Astrocyte (in vitro differentiated cells and primary cell): ENCODE measurements at regions not wholly inside any gene's neighbourhood (a gene's known extent, or its start where the extent isn't known, plus 50 kb on each side); places are given as distances from the start of the nearest gene placed in this dataset.

ENCODE experiments used
- DNase-seq: peaks from one replicate; pipeline ENCODE4 v3.0.0-alpha.2; 2010; ENCODE audit warnings: low read depth
- FAIRE-seq: peaks from 2 replicates; lab custom pipeline; 2011; peaks lifted over from hg19 to GRCh38; lab: Jason Lieb, UNC
- H2AFZ ChIP-seq: 2 replicates; pipeline ENCODE4 v1.6.0; 2012; ENCODE audit warnings: low read depth, low read length, inconsistent platforms
- H3K27ac ChIP-seq: 2 replicates; pipeline ENCODE4 v1.5.1; 2011; ENCODE audit warnings: low read depth, low read length, inconsistent platforms
- H3K27me3 ChIP-seq: 2 replicates; pipeline ENCODE4 v1.6.0; 2011; ENCODE audit warnings: low read length, inconsistent platforms; ENCODE audit not compliant: insufficient read depth
- H3K36me3 ChIP-seq: 2 replicates; pipeline ENCODE4 v1.5.1; 2011; ENCODE audit warnings: low read length, inconsistent platforms; ENCODE audit not compliant: insufficient read depth
- H3K4me1 ChIP-seq: 2 replicates; pipeline ENCODE4 v1.5.1; 2011; ENCODE audit warnings: low read length, inconsistent platforms; ENCODE audit not compliant: insufficient read depth
- H3K4me2 ChIP-seq: 2 replicates; pipeline ENCODE4 v1.6.0; 2012; ENCODE audit warnings: low read length, inconsistent platforms
- H3K4me3 ChIP-seq: 2 replicates; pipeline ENCODE4 v1.5.1; 2011; ENCODE audit warnings: low read depth, mild to moderate bottlenecking, low read length, inconsistent platforms; ENCODE audit not compliant: insufficient read depth
- H3K79me2 ChIP-seq: 2 replicates; pipeline ENCODE4 v1.6.0; 2012; ENCODE audit warnings: mild to moderate bottlenecking, low read length, inconsistent platforms; ENCODE audit not compliant: insufficient read depth
- H3K9ac ChIP-seq: 2 replicates; pipeline ENCODE4 v1.6.0; 2012; ENCODE audit warnings: mild to moderate bottlenecking, low read length, inconsistent platforms
- H3K9me3 ChIP-seq: 2 replicates; pipeline ENCODE4 v1.5.1; 2012; ENCODE audit warnings: low read depth, mild to moderate bottlenecking, low read length, inconsistent platforms; ENCODE audit not compliant: insufficient read depth
- H4K20me1 ChIP-seq: 2 replicates; pipeline ENCODE4 v1.6.0; 2012; ENCODE audit warnings: low read length, inconsistent platforms; ENCODE audit not compliant: insufficient read depth
- H3K27ac Mint-ChIP-seq: one replicate; pipeline ENCODE4 v1.8.0; 2021; ENCODE audit warnings: mild to moderate bottlenecking, mixed read lengths; ENCODE audit not compliant: unreplicated experiment
- H3K27me3 Mint-ChIP-seq: one replicate; pipeline ENCODE4 v1.8.0; 2021; ENCODE audit warnings: low read depth, mixed read lengths; ENCODE audit not compliant: unreplicated experiment
- H3K36me3 Mint-ChIP-seq: one replicate; pipeline ENCODE4 v1.8.0; 2021; ENCODE audit warnings: low read depth, mixed read lengths; ENCODE audit not compliant: unreplicated experiment
- H3K4me1 Mint-ChIP-seq: one replicate; pipeline ENCODE4 v1.8.0; 2021; ENCODE audit warnings: low read depth, mixed read lengths; ENCODE audit not compliant: unreplicated experiment
- H3K4me3 Mint-ChIP-seq: one replicate; pipeline ENCODE4 v1.8.0; 2021; ENCODE audit warnings: mild to moderate bottlenecking, moderate library complexity, mixed read lengths; ENCODE audit not compliant: unreplicated experiment
- H3K9me3 Mint-ChIP-seq: one replicate; pipeline ENCODE4 v1.8.0; 2021; ENCODE audit warnings: mild to moderate bottlenecking, mixed read lengths; ENCODE audit not compliant: unreplicated experiment
- CTCF ChIP-seq: IDR thresholded peaks from 2 replicates; pipeline ENCODE4 v1.5.1; 2011; ENCODE audit warnings: low read depth, mild to moderate bottlenecking, inconsistent platforms, low read length, moderate library complexity; ENCODE audit not compliant: insufficient read depth
- EZH2 ChIP-seq: IDR thresholded peaks from 2 replicates; pipeline ENCODE4 v1.6.1; 2012; ENCODE audit warnings: mild to moderate bottlenecking, low read length, inconsistent platforms; ENCODE audit not compliant: insufficient read depth

- Mint-ChIP-seq H3K4me3 (no peak overlapping the region), H3K4me1 (peaks cover 4% of the 10 kb centered on the region), H3K36me3 (no peaks in the 10 kb centered on the region), H3K27ac (no peak overlapping the region), H3K9me3 (peaks cover 4% of the 10 kb centered on the region), H3K27me3 (no peaks in the 10 kb centered on the region)
- H3K9me3 ChIP-seq: no peaks in the 10 kb centered on the region
- H3K36me3 ChIP-seq: no peaks in the 10 kb centered on the region
- peak; percentile 32 for FAIRE-seq
- H3K27ac ChIP-seq: no peak overlapping the region
- no peaks in the 10 kb centered on the region for H4K20me1 ChIP-seq
- no peak overlapping the region for H3K4me2 ChIP-seq
- no peaks in the 10 kb centered on the region for H3K4me1 ChIP-seq
- no peaks in the 10 kb centered on the region for H3K27me3 ChIP-seq
- H3K9ac ChIP-seq: no peak overlapping the region
- no peaks in the 10 kb centered on the region for H3K79me2 ChIP-seq
- no peak overlapping the region for H2AFZ ChIP-seq
- TF ChIP-seq EZH2 (no peak), CTCF (no peak)
- H3K4me3 ChIP-seq: no peak overlapping the region
- DNase-seq: no peak
Measured at GRCh38 chr3:177414093-177414492, 216.8 kb upstream of the TBL1XR1 start.

GRCh38 chr3:177418787-177419186 is 221.5 kb upstream of the TBL1XR1 start:
- DNase-seq (peak; percentile 31), FAIRE-seq (peak; percentile 26)
- H3K27ac ChIP-seq: no peak overlapping the region
- Mint-ChIP-seq H3K9me3 (peaks cover 5% of the 10 kb centered on the region), H3K4me1 (peaks cover 5% of the 10 kb centered on the region), H3K36me3 (no peaks in the 10 kb centered on the region), H3K27me3 (peaks cover 7% of the 10 kb centered on the region), H3K27ac (no peak overlapping the region), H3K4me3 (no peak overlapping the region)
- no peak for TF ChIP-seq CTCF
- no peaks in the 10 kb centered on the region for H3K27me3 ChIP-seq
- no peak overlapping the region for H3K4me3 ChIP-seq
- H3K79me2 ChIP-seq: no peaks in the 10 kb centered on the region
- H3K9me3 ChIP-seq: no peaks in the 10 kb centered on the region
- no peaks in the 10 kb centered on the region for H3K36me3 ChIP-seq
- H3K9ac ChIP-seq: no peak overlapping the region
- no peaks in the 10 kb centered on the region for H4K20me1 ChIP-seq
- no peak overlapping the region for H2AFZ ChIP-seq
- peaks cover 3% of the 10 kb centered on the region for H3K4me1 ChIP-seq
- no peak overlapping the region for H3K4me2 ChIP-seq

GRCh38 chr3:177419904-177420601 is 222.8 kb upstream of the TBL1XR1 start:
- Histone ChIP-seq H3K79me2 (no peaks in the 10 kb centered on the region), H3K36me3 (no peaks in the 10 kb centered on the region), H3K4me2 (no peak overlapping the region), H3K4me3 (no peak overlapping the region), H3K27ac (no peak overlapping the region), H3K27me3 (no peaks in the 10 kb centered on the region), H2AFZ (no peak overlapping the region), H3K9me3 (no peaks in the 10 kb centered on the region), H4K20me1 (no peaks in the 10 kb centered on the region), H3K9ac (no peak overlapping the region), H3K4me1 (peaks cover 3% of the 10 kb centered on the region)
- peaks cover 5% of the 10 kb centered on the region for H3K4me1 Mint-ChIP-seq
- no peak overlapping the region for H3K4me3 Mint-ChIP-seq
- no peaks in the 10 kb centered on the region for H3K36me3 Mint-ChIP-seq
- no peak overlapping the region for H3K27ac Mint-ChIP-seq
- H3K27me3 Mint-ChIP-seq: peaks cover 10% of the 10 kb centered on the region
- DNase-seq (peak; percentile 17), FAIRE-seq (no peak)
- no peak for TF ChIP-seq CTCF
- TF ChIP-seq EZH2: no peak
- peaks cover 4% of the 10 kb centered on the region for H3K9me3 Mint-ChIP-seq
